Gastroesophageal sphincter (tissue), 4 donors: ENCODE measurements at regions not wholly inside any gene's neighbourhood (a gene's known extent, or its start where the extent isn't known, plus 50 kb on each side); places are given as distances from the start of the nearest gene placed in this dataset.

Experiments used
- ATAC-seq: fragments of 150-250 bp; one replicate; pipeline ENCODE4 v1.9.1; 2016; ENCODE audit warnings: mild to moderate bottlenecking, moderate library complexity
- H3K27ac ChIP-seq, 4 donors: fragments of 200-600 bp; sonication (generic) in 3 of 4; 1 replicate in 3 of 4; 2 replicates in 1 of 4; pipeline ENCODE4 v1.5.1; 2016 to 2019
- H3K27me3 ChIP-seq: fragments of 200-600 bp; sonication (generic); one replicate; pipeline ENCODE4 v1.5.1; 2019
- H3K36me3 ChIP-seq, 2 donors: fragments of 200-600 bp; sonication (generic); one replicate each; pipeline ENCODE4 v1.5.1; 2019; ENCODE audit warnings: control low read depth in 1 of 2
- H3K4me1 ChIP-seq, 3 donors: fragments of 200-600 bp; sonication (generic); 1 replicate in 2 of 3; 2 replicates in 1 of 3; pipeline ENCODE4 v1.5.1; 2016 to 2019; ENCODE audit warnings: control low read depth in 2 of 3
- H3K4me3 ChIP-seq, 2 donors: fragments of 200-600 bp; sonication (generic); one replicate each; pipeline ENCODE4 v1.5.1; 2019; ENCODE audit warnings: mild to moderate bottlenecking in 1 of 2, moderate library complexity in 1 of 2
- H3K9me3 ChIP-seq, 3 donors: fragments of 200-600 bp; sonication (generic); one replicate each; pipeline ENCODE4 v1.5.1; 2017 to 2019; ENCODE audit warnings: control low read depth in 2 of 3
- CTCF ChIP-seq, 4 experiments: fragments of 200-600 bp in 2 of 4; fragments of 450-650 bp in 2 of 4; sonication (generic) in 1 of 4; IDR thresholded peaks; one replicate each; pipeline ENCODE4 v1.5.1; 2017 to 2019; ENCODE audit warnings: antibody characterized with exemption in 4 of 4, mild to moderate bottlenecking in 2 of 4, moderate library complexity in 2 of 4
- EP300 ChIP-seq: sonication (generic); formaldehyde crosslinking; IDR thresholded peaks from one replicate; pipeline ENCODE4 v1.6.1; 2017; ENCODE audit warnings: antibody characterized with exemption, mild to moderate bottlenecking
- POLR2A ChIP-seq, 2 donors: fragments of 450-650 bp; IDR thresholded peaks; one replicate each; pipeline ENCODE4 v1.6.1; 2017; ENCODE audit warnings: antibody characterized with exemption in 2 of 2, mild to moderate bottlenecking in 2 of 2, moderate library complexity in 1 of 2
- POLR2AphosphoS5 ChIP-seq: sonication (generic); formaldehyde crosslinking; IDR thresholded peaks from one replicate; pipeline ENCODE4 v1.6.1; 2017; ENCODE audit warnings: antibody characterized with exemption
- whole genome bisulfite sequencing, 2 donors: methylation state at CpG; one replicate each; pipeline ENCODE4 v1.1.5; 2018; ENCODE audit warnings: low coverage in 1 of 2; 5-methylcytosine and 5-hydroxymethylcytosine counted together

- 54 to 63% methylated on average over 4 to 7 of the region's 11 CpGs for WGBS, 2 donors
- no peaks in the 10 kb centered on the region for H3K36me3 ChIP-seq
- peak overlapping the region; percentile 91 to 99 (median 96) for H3K27ac ChIP-seq
- TF ChIP-seq POLR2A (IDR thresholded peaks at IDR 0.05) (no peak), CTCF (IDR thresholded peaks at IDR 0.05) (no peak), EP300 (no peak), POLR2AphosphoS5 (no peak)
- H3K9me3 ChIP-seq: no peaks in the 10 kb centered on the region
- no peaks in the 10 kb centered on the region for H3K27me3 ChIP-seq
- H3K4me1 ChIP-seq: peaks cover 18 to 100% (median 85%) of the 10 kb centered on the region in 3 donors
- no peak for ATAC-seq
- H3K4me3 ChIP-seq: peak overlapping the region in 1 of 2 donors; percentile 34
Observed at GRCh38 chr17:77426676-77427386, 286.1 kb downstream of the SEC14L1 start.

- no peaks in the 10 kb centered on the region for H3K27me3 ChIP-seq
- H3K9me3 ChIP-seq: no peaks in the 10 kb centered on the region
- ATAC-seq: no peak
- H3K36me3 ChIP-seq: no peaks in the 10 kb centered on the region
- H3K27ac ChIP-seq: peak overlapping the region; percentile 91 to 99 (median 96)
- H3K4me3 ChIP-seq: no peak overlapping the region
- whole genome bisulfite sequencing, 2 donors: 0 to 20% methylated on average over 2 to 12 of the region's 14 CpGs
- peak; percentile 52 for TF ChIP-seq POLR2AphosphoS5
- TF ChIP-seq POLR2A (IDR thresholded peaks at IDR 0.05): no peak
- peak in 1 of 4 experiments; percentile 23 for TF ChIP-seq CTCF (IDR thresholded peaks at IDR 0.05)
- no peak for TF ChIP-seq EP300
- H3K4me1 ChIP-seq: peaks cover 18 to 100% (median 79%) of the 10 kb centered on the region in 3 donors
Observed at GRCh38 chr17:77427391-77427991, 286.7 kb downstream of the SEC14L1 start.

GRCh38 chr17:77428020-77428748 is 287.4 kb downstream of the SEC14L1 start:
- H3K36me3 ChIP-seq: no peaks in the 10 kb centered on the region
- peaks cover 18 to 100% (median 78%) of the 10 kb centered on the region in 3 donors for H3K4me1 ChIP-seq
- H3K27ac ChIP-seq: peak overlapping the region; percentile 91 to 99 (median 96)
- no peak for TF ChIP-seq POLR2AphosphoS5
- TF ChIP-seq POLR2A (IDR thresholded peaks at IDR 0.05): no peak
- TF ChIP-seq CTCF (IDR thresholded peaks at IDR 0.05): no peak
- TF ChIP-seq EP300: no peak
- 71% methylated on average over 1 of the region's 13 CpGs; no CpG with 5 or more reads in 1 of the 2 donors for WGBS, 2 donors
- no peak overlapping the region for H3K4me3 ChIP-seq
- no peaks in the 10 kb centered on the region for H3K27me3 ChIP-seq
- no peak for ATAC-seq
- no peaks in the 10 kb centered on the region for H3K9me3 ChIP-seq

- peak overlapping the region; percentile 91 to 99 (median 96) for H3K27ac ChIP-seq
- no peaks in the 10 kb centered on the region for H3K27me3 ChIP-seq
- 74% methylated on average over 3 to 4 of the region's 16 CpGs for WGBS, 2 donors
- ATAC-seq: no peak
- no peaks in the 10 kb centered on the region for H3K9me3 ChIP-seq
- no peak overlapping the region for H3K4me3 ChIP-seq
- peaks cover 20 to 100% (median 82%) of the 10 kb centered on the region in 3 donors for H3K4me1 ChIP-seq
- no peak for TF ChIP-seq CTCF (IDR thresholded peaks at IDR 0.05)
- TF ChIP-seq EP300: no peak
- no peaks in the 10 kb centered on the region for H3K36me3 ChIP-seq
Observed at GRCh38 chr17:77428749-77429368, 288.1 kb downstream of the SEC14L1 start.
